Uterus (tissue), 3 donors: ENCODE measurements at regions not wholly inside any gene's neighbourhood (a gene's known extent, or its start where the extent isn't known, plus 50 kb on each side); places are given as distances from the start of the nearest gene placed in this dataset.

Experiments
- DNase-seq, 2 donors: peaks; one replicate each; pipeline ENCODE4 v3.0.0-alpha.2; 2019 to 2020
- H3K27ac ChIP-seq, 2 donors: fragments of 200-600 bp; sonication (generic); 1 replicate in 1 of 2; 2 replicates in 1 of 2; pipeline ENCODE4 v1.5.1; 2016 to 2018
- H3K27me3 ChIP-seq, 2 donors: fragments of 200-600 bp; sonication (generic); one replicate each; pipeline ENCODE4 v1.5.1; 2018 to 2019; ENCODE audit warnings: control low read depth in 1 of 2
- H3K36me3 ChIP-seq, 2 donors: fragments of 200-600 bp; sonication (generic); one replicate each; pipeline ENCODE4 v1.5.1; 2019; ENCODE audit warnings: control low read depth in 1 of 2
- H3K4me1 ChIP-seq, 2 donors: fragments of 200-600 bp; sonication (generic); one replicate each; pipeline ENCODE4 v1.5.1; 2018 to 2019; ENCODE audit warnings: control low read depth in 1 of 2
- H3K4me3 ChIP-seq, 2 donors: fragments of 200-600 bp; sonication (generic); 1 replicate in 1 of 2; 2 replicates in 1 of 2; pipeline ENCODE4 v1.5.1; 2018 to 2019; ENCODE audit warnings: mild to moderate bottlenecking in 1 of 2
- H3K9me3 ChIP-seq, 2 donors: fragments of 200-600 bp; sonication (generic); one replicate each; pipeline ENCODE4 v1.5.1; 2019; ENCODE audit warnings: control low read depth in 1 of 2
- POLR2A ChIP-seq, 2 donors: fragments of 450-650 bp; IDR thresholded peaks; one replicate each; pipeline ENCODE4 v1.6.1; 2016; ENCODE audit warnings: antibody characterized with exemption in 2 of 2, mild to moderate bottlenecking in 1 of 2, moderate library complexity in 1 of 2
- intact Hi-C: fragments of 100-400 bp; cut with DNase I; formaldehyde crosslinking; loops from one replicate; pipeline ENCODE4 v1.15.1; 2023; ENCODE audit warnings: low total_unique reads
- TF ChIP-seq, protein P1 (sequence below), 4 experiments: fragments of 200-600 bp in 2 of 4; fragments of 450-650 bp in 2 of 4; sonication (generic) in 2 of 4; IDR thresholded peaks; one replicate each; pipeline ENCODE4 v1.5.1; 2016 to 2019; ENCODE audit warnings: antibody characterized with exemption in 4 of 4, mild to moderate bottlenecking in 2 of 4, moderate library complexity in 1 of 4
- donor health status: DM: yes; HTN: yes; CAD: no.

DNA sequence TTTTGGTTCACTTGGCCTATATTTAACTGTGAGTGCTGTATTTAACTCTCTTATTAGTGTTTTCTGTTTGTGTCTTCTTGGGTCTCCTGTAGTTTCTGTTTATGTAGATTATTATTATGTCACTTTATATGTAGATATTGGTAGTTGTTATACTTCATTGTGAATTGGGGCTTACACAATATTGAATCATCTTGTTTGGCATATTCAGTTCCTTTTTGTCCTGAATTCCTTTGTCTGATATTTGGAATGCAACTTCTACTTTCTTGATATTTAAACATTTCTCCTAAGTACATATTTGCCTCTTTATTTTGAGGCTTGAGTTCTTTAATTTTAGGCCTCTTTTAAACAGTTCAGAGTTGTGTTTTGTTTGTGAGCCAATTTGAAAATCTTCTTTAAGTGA, 544.8 kb upstream of the ADGRL3 start:
- Histone ChIP-seq H3K4me3 (no peak overlapping the region), H3K9me3 (no peaks in the 10 kb centered on the region), H3K27ac (no peak overlapping the region), H3K4me1 (no peaks in the 10 kb centered on the region), H3K27me3 (no peaks in the 10 kb centered on the region), H3K36me3 (no peaks in the 10 kb centered on the region)
- intact Hi-C loops = no loop called here
- TF ChIP-seq, protein P1, sequence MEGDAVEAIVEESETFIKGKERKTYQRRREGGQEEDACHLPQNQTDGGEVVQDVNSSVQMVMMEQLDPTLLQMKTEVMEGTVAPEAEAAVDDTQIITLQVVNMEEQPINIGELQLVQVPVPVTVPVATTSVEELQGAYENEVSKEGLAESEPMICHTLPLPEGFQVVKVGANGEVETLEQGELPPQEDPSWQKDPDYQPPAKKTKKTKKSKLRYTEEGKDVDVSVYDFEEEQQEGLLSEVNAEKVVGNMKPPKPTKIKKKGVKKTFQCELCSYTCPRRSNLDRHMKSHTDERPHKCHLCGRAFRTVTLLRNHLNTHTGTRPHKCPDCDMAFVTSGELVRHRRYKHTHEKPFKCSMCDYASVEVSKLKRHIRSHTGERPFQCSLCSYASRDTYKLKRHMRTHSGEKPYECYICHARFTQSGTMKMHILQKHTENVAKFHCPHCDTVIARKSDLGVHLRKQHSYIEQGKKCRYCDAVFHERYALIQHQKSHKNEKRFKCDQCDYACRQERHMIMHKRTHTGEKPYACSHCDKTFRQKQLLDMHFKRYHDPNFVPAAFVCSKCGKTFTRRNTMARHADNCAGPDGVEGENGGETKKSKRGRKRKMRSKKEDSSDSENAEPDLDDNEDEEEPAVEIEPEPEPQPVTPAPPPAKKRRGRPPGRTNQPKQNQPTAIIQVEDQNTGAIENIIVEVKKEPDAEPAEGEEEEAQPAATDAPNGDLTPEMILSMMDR (IDR thresholded peaks at IDR 0.05) = no peak
- TF ChIP-seq POLR2A (IDR thresholded peaks at IDR 0.05) = no peak
- no peak for DNase-seq

DNA sequence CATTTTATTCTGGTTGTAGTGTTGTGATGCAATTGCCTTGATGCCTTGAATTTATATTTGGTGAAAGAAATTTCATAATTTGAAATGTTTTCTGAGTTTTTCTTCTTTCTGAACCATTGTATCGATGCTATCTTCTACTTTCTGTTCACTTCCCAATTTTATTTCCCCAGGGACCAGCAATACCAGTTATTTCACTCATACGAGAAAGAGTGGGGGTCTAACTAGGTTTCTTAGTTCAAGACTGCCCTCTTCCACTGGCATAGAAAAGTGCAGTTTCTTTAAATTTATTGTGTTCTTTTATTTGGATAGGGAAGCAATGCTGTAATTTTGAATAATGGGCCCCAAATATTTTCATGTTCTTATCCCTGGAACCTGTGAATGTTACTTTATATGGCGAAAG, 544.0 kb upstream of the ADGRL3 start:
- H3K27ac ChIP-seq = no peak overlapping the region
- TF ChIP-seq, protein P1 (IDR thresholded peaks at IDR 0.05) = no peak
- no peak for TF ChIP-seq POLR2A (IDR thresholded peaks at IDR 0.05)
- DNase-seq = no peak

GRCh38 chr4:60657041-60657440, 543.1 kb upstream of the ADGRL3 start:
- no peaks in the 10 kb centered on the region for H3K27me3 ChIP-seq
- intact Hi-C loops = no loop called here
- no peaks in the 10 kb centered on the region for H3K9me3 ChIP-seq
- no peak for DNase-seq
- H3K36me3 ChIP-seq = no peaks in the 10 kb centered on the region
- H3K4me1 ChIP-seq = no peaks in the 10 kb centered on the region
- H3K4me3 ChIP-seq = no peak overlapping the region
- TF ChIP-seq, protein P1 (IDR thresholded peaks at IDR 0.05) = no peak
- TF ChIP-seq POLR2A (IDR thresholded peaks at IDR 0.05) = no peak
- no peak overlapping the region for H3K27ac ChIP-seq

More for the DNA sequence above, 544.0 kb upstream of the ADGRL3 start:
- intact Hi-C loops = no loop called here
- no peak overlapping the region for H3K4me3 ChIP-seq
- H3K9me3 ChIP-seq = no peaks in the 10 kb centered on the region
- H3K36me3 ChIP-seq = no peaks in the 10 kb centered on the region
- H3K27me3 ChIP-seq = no peaks in the 10 kb centered on the region
- H3K4me1 ChIP-seq = no peaks in the 10 kb centered on the region

DNA sequence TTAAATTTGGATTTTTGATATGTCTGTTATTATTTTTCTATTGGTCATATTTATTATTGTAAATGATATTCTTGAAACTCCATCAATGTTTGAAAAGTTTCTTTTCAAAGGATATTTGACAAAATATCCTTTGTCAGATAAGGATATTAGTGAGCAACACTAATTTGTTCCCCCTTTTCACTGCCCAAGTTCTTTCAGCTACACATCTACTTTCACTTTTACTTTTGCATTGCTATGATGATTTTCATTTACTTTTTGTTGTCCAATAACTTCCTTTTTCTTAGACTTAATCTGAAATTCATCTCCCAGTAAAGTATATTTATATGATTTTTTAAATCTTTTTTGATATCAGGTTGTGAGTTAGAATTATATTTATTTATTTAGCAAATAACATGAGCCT, 542.3 kb upstream of the ADGRL3 start:
- H3K27me3 ChIP-seq = no peaks in the 10 kb centered on the region
- no peaks in the 10 kb centered on the region for H3K9me3 ChIP-seq
- no peaks in the 10 kb centered on the region for H3K36me3 ChIP-seq
- intact Hi-C loops = no loop called here
- no peaks in the 10 kb centered on the region for H3K4me1 ChIP-seq
- TF ChIP-seq, protein P1 (IDR thresholded peaks at IDR 0.05) = no peak
- TF ChIP-seq POLR2A (IDR thresholded peaks at IDR 0.05) = no peak
- no peak for DNase-seq
- H3K27ac ChIP-seq = no peak overlapping the region
- no peak overlapping the region for H3K4me3 ChIP-seq

GRCh38 chr4:60663769-60664168, 536.4 kb upstream of the ADGRL3 start:
- TF ChIP-seq, protein P1 (IDR thresholded peaks at IDR 0.05) = no peak
- TF ChIP-seq POLR2A (IDR thresholded peaks at IDR 0.05) = no peak
- intact Hi-C loops = no loop called here

More at GRCh38 chr4:60663769-60664168, 536.4 kb upstream of the ADGRL3 start:
- Histone ChIP-seq H3K36me3 (no peaks in the 10 kb centered on the region), H3K4me3 (no peak overlapping the region), H3K27ac (no peak overlapping the region), H3K4me1 (no peaks in the 10 kb centered on the region), H3K9me3 (no peaks in the 10 kb centered on the region), H3K27me3 (no peaks in the 10 kb centered on the region)
- DNase-seq = no peak
